ENCODE measurements at regions not wholly inside any gene's neighbourhood (a gene's known extent, or its start where the extent isn't known, plus 50 kb on each side); places are given as distances from the start of the nearest gene placed in this dataset.
"Not testable (repeated sequence)": the region's sequence is repeated elsewhere in the genome, so short reads cannot be mapped to it uniquely, and the experiment has no call there.

DNA sequence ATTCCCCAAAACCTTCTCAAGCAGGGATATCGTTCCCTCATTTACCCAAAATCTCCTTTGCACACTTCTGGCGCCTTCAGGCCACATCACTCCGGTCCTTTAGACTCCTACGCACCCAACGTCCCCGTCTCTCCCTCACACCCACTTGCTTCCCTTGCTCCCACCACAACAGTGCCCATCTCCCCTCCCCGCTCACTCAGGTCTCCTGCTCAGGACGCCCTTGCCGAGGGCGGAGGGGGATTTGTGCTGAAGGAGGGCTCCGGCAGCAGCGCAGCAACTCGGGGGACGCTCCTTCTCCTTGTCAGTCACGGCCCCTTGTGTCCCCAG, 71.6 kb downstream of the PCMTD2 start:
- not testable (repeated sequence) for H3K4me1 ChIP-seq (ENCODE audit: control insufficient read depth in 2 of 2, insufficient read depth in 2 of 2, low read length in 2 of 2); H3K4me3 ChIP-seq (ENCODE audit: low read length in 2 of 2); H3K36me3 ChIP-seq (ENCODE audit: control insufficient read depth in 2 of 2, insufficient read depth in 2 of 2, low read length in 1 of 2); DNase-seq (ENCODE audit: low read depth in 6 of 9, low spot score in 9 of 9); H3K9me3 ChIP-seq (ENCODE audit: control insufficient read depth in 2 of 2, insufficient read depth in 1 of 2, low read length in 1 of 2); H3K27ac ChIP-seq (ENCODE audit: low read depth in 1 of 2, low read length in 1 of 2)
- H3K27me3 ChIP-seq (ENCODE audit: control insufficient read depth in 2 of 2, insufficient read depth in 1 of 2, low read length in 1 of 2): peaks cover 2 to 13% of the 10 kb centered on the region in 2 donors
- 30% methylated on average over 13 of the region's 15 CpGs for WGBS

DNA sequence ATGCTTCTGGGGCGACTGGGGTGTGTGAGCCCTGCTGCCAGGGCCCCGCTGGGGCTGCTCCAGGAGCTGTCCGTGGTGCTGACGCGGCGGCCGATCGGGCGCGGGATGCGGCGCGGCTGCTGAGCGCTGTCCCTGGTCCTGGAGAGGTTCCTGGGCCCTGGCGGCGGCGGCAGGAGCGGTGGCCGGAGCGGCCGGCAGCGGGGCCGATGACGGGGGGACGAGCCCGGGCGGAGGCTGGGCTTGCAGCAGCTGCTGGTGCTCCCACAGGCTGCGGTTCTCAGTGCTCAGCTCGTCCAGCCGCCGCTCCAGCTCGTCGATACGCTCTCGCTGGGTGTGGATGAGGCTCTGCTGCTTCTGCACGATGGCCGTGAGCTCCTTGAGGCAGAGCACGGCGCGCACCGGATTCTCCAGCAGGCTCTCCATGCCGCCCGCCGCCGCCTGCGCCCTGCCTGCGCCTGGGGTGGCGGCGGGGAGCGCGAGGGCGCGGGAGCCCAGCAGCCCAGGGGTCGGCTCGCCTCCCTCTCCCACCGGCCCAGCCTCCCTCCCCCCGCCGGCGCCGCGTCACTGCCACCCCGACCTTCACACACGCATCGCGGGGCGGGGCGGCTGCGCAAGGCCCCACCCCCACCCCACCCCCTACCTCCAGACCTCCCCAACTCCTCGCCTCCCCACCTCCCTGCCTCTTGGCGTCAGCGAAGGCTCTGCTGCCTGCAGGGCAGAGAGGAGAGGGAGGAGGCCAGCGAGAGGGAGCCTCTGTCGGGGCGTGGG, 72.2 kb downstream of the PCMTD2 start:
- H3K36me3 ChIP-seq (ENCODE audit: control insufficient read depth in 2 of 2, insufficient read depth in 2 of 2, low read length in 1 of 2); H3K9me3 ChIP-seq (ENCODE audit: control insufficient read depth in 2 of 2, insufficient read depth in 1 of 2, low read length in 1 of 2); H3K27ac ChIP-seq (ENCODE audit: low read depth in 1 of 2, low read length in 1 of 2); H3K4me3 ChIP-seq (ENCODE audit: low read length in 2 of 2); H3K4me1 ChIP-seq (ENCODE audit: control insufficient read depth in 2 of 2, insufficient read depth in 2 of 2, low read length in 2 of 2): not testable (repeated sequence)
- 4% methylated on average over 46 of the region's 74 CpGs for WGBS
- DNase-seq (ENCODE audit: low read depth in 6 of 9, low spot score in 9 of 9): peak in 1 of 9 donors; percentile 43
- H3K27me3 ChIP-seq (ENCODE audit: control insufficient read depth in 2 of 2, insufficient read depth in 1 of 2, low read length in 1 of 2): peaks cover 2 to 13% of the 10 kb centered on the region in 2 donors

DNA sequence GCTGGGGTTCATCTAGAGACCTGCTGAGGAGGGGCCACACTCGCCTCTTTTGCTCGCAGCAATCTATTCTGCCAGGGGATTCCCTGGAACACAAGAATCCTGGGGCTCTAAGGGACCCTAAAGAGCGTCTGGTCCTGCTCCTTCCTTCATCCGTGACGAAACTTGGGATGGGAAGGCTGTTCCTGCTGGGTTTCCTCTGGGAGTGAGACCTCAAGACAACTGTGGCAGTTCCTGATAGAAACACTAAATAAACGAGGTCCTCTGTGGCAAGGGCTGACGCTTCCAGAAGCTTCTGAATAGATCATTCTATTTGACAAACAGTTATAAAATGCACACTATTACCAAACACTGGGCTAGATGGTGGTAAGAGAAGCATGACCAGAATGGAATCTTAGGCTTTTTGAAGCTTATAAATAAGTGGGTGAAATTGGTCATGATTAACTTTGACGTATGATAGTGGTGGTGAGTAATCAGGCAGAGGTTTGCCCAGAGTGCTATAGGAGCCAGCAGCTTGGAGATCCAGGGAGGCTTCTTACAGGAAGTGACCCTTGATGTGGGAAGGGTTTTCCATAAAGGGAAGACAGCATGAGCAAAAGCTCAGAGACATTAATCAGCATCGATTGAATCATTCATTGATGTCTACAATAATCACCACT, 73.2 kb downstream of the PCMTD2 start:
- not testable (repeated sequence) for H3K36me3 ChIP-seq (ENCODE audit: control insufficient read depth in 2 of 2, insufficient read depth in 2 of 2, low read length in 1 of 2); H3K9me3 ChIP-seq (ENCODE audit: control insufficient read depth in 2 of 2, insufficient read depth in 1 of 2, low read length in 1 of 2); H3K27ac ChIP-seq (ENCODE audit: low read depth in 1 of 2, low read length in 1 of 2); H3K4me1 ChIP-seq (ENCODE audit: control insufficient read depth in 2 of 2, insufficient read depth in 2 of 2, low read length in 2 of 2); H3K4me3 ChIP-seq (ENCODE audit: low read length in 2 of 2); DNase-seq (ENCODE audit: low read depth in 6 of 9, low spot score in 9 of 9)
- peaks cover 2 to 13% of the 10 kb centered on the region in 2 donors for H3K27me3 ChIP-seq (ENCODE audit: control insufficient read depth in 2 of 2, insufficient read depth in 1 of 2, low read length in 1 of 2)
- 57% methylated on average over 7 of the region's 9 CpGs for WGBS

DNA sequence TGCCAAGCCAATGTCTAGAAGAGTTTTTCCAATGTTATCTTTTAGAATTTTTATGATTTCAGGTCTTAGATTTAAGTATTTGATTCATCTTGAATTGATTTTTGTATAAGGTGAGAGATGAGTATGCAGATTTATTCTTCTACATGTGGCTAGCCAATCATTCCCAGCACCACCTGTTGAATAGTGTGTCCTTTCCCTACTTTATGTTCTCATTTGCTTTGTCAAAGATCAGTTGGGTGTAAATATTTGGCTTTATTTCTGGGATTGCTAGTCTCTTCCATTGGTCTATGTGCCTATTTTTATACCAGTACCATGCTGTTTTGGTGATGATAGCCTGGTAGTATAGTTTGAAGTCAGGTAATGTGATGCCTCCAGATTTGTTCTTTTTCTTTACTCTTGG, 77.1 kb downstream of the PCMTD2 start:
- peaks cover 2 to 13% of the 10 kb centered on the region in 2 donors for H3K27me3 ChIP-seq (ENCODE audit: control insufficient read depth in 2 of 2, insufficient read depth in 1 of 2, low read length in 1 of 2)
- not testable (repeated sequence) for DNase-seq (ENCODE audit: low read depth in 6 of 9, low spot score in 9 of 9); H3K9me3 ChIP-seq (ENCODE audit: control insufficient read depth in 2 of 2, insufficient read depth in 1 of 2, low read length in 1 of 2); H3K36me3 ChIP-seq (ENCODE audit: control insufficient read depth in 2 of 2, insufficient read depth in 2 of 2, low read length in 1 of 2); H3K4me3 ChIP-seq (ENCODE audit: low read length in 2 of 2); H3K27ac ChIP-seq (ENCODE audit: low read depth in 1 of 2, low read length in 1 of 2); H3K4me1 ChIP-seq (ENCODE audit: control insufficient read depth in 2 of 2, insufficient read depth in 2 of 2, low read length in 2 of 2)
